A549 (cell line): ENCODE measurements at regions not wholly inside any gene's neighbourhood (a gene's known extent, or its start where the extent isn't known, plus 50 kb on each side); places are given as distances from the start of the nearest gene placed in this dataset.

Experiments
- EP300 ChIP-seq, 2 experiments: fragments of >200 bp; sonication (Bioruptor Twin); formaldehyde crosslinking; IDR thresholded peaks; 2 replicates in 1 of 2; 3 replicates in 1 of 2; pipeline ENCODE4 v1.6.1; 2016 to 2017
- HDAC2 ChIP-seq: fragments of 200-600 bp; sonication (generic); IDR thresholded peaks from 2 replicates; pipeline ENCODE4 v1.6.1; 2016
- JUNB ChIP-seq: fragments of >200 bp; sonication (Bioruptor Twin); formaldehyde crosslinking; IDR thresholded peaks from 2 replicates; pipeline ENCODE4 v1.6.1; 2016
- MAZ ChIP-seq: fragments of 150-350 bp; IDR thresholded peaks from 2 replicates; pipeline ENCODE4 v1.6.1; 2014; ENCODE audit warnings: antibody characterized with exemption, low read depth, low read length, borderline replicate concordance
- MYC ChIP-seq: IDR thresholded peaks from 2 replicates; pipeline ENCODE4 v1.6.1; 2012; ENCODE audit warnings: mild to moderate bottlenecking, inconsistent platforms, low read length, improper control_type of control experiment, borderline replicate concordance
- NR3C1 ChIP-seq: fragments of >200 bp; sonication (Bioruptor Twin); formaldehyde crosslinking; IDR thresholded peaks from 3 replicates; pipeline ENCODE4 v1.6.1; 2017
- PHF8 ChIP-seq: fragments of 200-600 bp; sonication (generic); IDR thresholded peaks from 2 replicates; pipeline ENCODE4 v1.6.1; 2016; ENCODE audit warnings: low read depth, mild to moderate bottlenecking, antibody characterized with exemption, moderate library complexity, borderline replicate concordance
- POLR2A ChIP-seq: IDR thresholded peaks from 2 replicates; pipeline ENCODE4 v1.6.1; 2012; ENCODE audit warnings: mild to moderate bottlenecking, low read length
- RCOR1 ChIP-seq: fragments of 150-350 bp; IDR thresholded peaks from 2 replicates; pipeline ENCODE4 v1.6.1; 2014; ENCODE audit warnings: antibody characterized with exemption, low read length, low read depth
- RFX5 ChIP-seq: fragments of 450-650 bp; IDR thresholded peaks from 2 replicates; pipeline ENCODE4 v1.7.1; 2014; ENCODE audit warnings: antibody characterized with exemption, mild to moderate bottlenecking, moderate library complexity
- ZNF302 ChIP-seq: fragments of 250-450 bp; sonication (Bioruptor Pico); IDR thresholded peaks from 2 replicates; pipeline ENCODE4 v1.9.0; 2021; ENCODE audit warnings: inconsistent platforms, mild to moderate bottlenecking, moderate library complexity
- TF ChIP-seq, protein P1 (sequence below): fragments of >200 bp; sonication (Bioruptor Twin); formaldehyde crosslinking; IDR thresholded peaks from 3 replicates; pipeline ENCODE4 v1.5.1; 2016
- TF ChIP-seq, protein P2 (sequence below): fragments of 450-650 bp; IDR thresholded peaks from 2 replicates; pipeline ENCODE4 v1.6.1; 2014; ENCODE audit warnings: antibody characterized with exemption
- TF ChIP-seq, protein P3 (sequence below): fragments of 200-600 bp; sonication (generic); IDR thresholded peaks from 2 replicates; pipeline ENCODE4 v1.6.1; 2016; ENCODE audit warnings: antibody characterized with exemption, mild to moderate bottlenecking, moderate library complexity

DNA sequence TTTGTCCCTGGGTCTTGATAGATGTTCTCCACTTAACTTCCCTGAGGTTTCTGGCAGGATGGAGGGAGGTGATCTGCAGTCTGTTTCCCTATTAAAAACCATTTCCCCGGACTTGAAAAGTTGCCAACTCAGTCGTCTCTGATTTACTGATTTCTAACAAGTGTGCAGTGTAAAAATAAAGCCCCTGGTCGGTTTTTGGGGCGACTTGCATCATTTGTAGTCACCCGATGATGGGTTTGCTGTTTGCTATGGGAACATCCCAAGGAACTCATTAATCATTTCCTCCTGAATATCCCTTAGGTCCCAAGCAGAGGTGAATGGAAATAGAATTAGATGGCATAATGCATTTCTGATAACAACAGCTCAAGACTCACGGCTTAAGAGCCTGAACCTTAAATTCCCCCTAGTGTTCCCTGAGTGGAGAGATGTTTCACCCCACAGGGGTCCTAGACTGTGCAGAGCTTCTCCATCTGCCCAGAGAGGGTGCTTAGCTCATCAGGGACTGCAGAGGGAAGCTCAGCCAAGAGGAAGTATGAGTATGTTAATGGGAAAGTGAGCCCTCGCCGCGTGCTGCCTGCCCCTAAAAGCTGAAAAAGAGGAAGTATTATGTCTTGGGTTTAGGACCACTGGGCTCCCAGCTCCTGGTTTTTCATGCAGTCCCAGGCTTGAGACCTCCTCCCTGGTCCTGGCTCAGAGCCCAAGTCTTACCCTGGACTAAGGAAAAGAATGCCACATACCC, 115.1 kb upstream of the DAP start:
- TF ChIP-seq POLR2A (no peak), MYC (no peak), EP300 (IDR thresholded peaks at IDR 0.05) (no peak), PHF8 (no peak), JUNB (no peak), RFX5 (no peak), ZNF302 (CRISPR knock-in tag) (no peak), MAZ (no peak), RCOR1 (no peak), NR3C1 (no peak), HDAC2 (no peak)
- TF ChIP-seq, protein P1, sequence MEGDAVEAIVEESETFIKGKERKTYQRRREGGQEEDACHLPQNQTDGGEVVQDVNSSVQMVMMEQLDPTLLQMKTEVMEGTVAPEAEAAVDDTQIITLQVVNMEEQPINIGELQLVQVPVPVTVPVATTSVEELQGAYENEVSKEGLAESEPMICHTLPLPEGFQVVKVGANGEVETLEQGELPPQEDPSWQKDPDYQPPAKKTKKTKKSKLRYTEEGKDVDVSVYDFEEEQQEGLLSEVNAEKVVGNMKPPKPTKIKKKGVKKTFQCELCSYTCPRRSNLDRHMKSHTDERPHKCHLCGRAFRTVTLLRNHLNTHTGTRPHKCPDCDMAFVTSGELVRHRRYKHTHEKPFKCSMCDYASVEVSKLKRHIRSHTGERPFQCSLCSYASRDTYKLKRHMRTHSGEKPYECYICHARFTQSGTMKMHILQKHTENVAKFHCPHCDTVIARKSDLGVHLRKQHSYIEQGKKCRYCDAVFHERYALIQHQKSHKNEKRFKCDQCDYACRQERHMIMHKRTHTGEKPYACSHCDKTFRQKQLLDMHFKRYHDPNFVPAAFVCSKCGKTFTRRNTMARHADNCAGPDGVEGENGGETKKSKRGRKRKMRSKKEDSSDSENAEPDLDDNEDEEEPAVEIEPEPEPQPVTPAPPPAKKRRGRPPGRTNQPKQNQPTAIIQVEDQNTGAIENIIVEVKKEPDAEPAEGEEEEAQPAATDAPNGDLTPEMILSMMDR, result no peak
- TF ChIP-seq, protein P2, sequence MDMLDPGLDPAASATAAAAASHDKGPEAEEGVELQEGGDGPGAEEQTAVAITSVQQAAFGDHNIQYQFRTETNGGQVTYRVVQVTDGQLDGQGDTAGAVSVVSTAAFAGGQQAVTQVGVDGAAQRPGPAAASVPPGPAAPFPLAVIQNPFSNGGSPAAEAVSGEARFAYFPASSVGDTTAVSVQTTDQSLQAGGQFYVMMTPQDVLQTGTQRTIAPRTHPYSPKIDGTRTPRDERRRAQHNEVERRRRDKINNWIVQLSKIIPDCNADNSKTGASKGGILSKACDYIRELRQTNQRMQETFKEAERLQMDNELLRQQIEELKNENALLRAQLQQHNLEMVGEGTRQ, result no peak
- TF ChIP-seq, protein P3, sequence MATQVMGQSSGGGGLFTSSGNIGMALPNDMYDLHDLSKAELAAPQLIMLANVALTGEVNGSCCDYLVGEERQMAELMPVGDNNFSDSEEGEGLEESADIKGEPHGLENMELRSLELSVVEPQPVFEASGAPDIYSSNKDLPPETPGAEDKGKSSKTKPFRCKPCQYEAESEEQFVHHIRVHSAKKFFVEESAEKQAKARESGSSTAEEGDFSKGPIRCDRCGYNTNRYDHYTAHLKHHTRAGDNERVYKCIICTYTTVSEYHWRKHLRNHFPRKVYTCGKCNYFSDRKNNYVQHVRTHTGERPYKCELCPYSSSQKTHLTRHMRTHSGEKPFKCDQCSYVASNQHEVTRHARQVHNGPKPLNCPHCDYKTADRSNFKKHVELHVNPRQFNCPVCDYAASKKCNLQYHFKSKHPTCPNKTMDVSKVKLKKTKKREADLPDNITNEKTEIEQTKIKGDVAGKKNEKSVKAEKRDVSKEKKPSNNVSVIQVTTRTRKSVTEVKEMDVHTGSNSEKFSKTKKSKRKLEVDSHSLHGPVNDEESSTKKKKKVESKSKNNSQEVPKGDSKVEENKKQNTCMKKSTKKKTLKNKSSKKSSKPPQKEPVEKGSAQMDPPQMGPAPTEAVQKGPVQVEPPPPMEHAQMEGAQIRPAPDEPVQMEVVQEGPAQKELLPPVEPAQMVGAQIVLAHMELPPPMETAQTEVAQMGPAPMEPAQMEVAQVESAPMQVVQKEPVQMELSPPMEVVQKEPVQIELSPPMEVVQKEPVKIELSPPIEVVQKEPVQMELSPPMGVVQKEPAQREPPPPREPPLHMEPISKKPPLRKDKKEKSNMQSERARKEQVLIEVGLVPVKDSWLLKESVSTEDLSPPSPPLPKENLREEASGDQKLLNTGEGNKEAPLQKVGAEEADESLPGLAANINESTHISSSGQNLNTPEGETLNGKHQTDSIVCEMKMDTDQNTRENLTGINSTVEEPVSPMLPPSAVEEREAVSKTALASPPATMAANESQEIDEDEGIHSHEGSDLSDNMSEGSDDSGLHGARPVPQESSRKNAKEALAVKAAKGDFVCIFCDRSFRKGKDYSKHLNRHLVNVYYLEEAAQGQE, result no peak
